IPS-20b (cell line): ENCODE measurements at regions not wholly inside any gene's neighbourhood (a gene's known extent, or its start where the extent isn't known, plus 50 kb on each side); places are given as distances from the start of the nearest gene placed in this dataset.

Experiments used
- H3K27ac ChIP-seq: one replicate; pipeline ENCODE4 v1.5.1; 2013; ENCODE audit warnings: low read length
- H3K27me3 ChIP-seq: 2 replicates; pipeline ENCODE4 v1.6.1; 2013; ENCODE audit warnings: mild to moderate bottlenecking, low read length, inconsistent platforms; ENCODE audit not compliant: insufficient read depth
- H3K36me3 ChIP-seq: 2 replicates; pipeline ENCODE4 v1.6.1; 2013; ENCODE audit warnings: low read depth, mild to moderate bottlenecking, inconsistent platforms, low read length, moderate library complexity; ENCODE audit not compliant: insufficient read depth
- H3K4me1 ChIP-seq: 2 replicates; pipeline ENCODE4 v1.6.1; 2013; ENCODE audit warnings: mild to moderate bottlenecking, control low read depth, inconsistent platforms, low read length, moderate library complexity; ENCODE audit not compliant: insufficient read depth
- H3K4me3 ChIP-seq: 2 replicates; pipeline ENCODE4 v1.5.1; 2013; ENCODE audit warnings: mild to moderate bottlenecking, low read length, inconsistent platforms
- H3K9ac ChIP-seq: 2 replicates; pipeline ENCODE4 v1.6.1; 2013; ENCODE audit warnings: low read depth, mild to moderate bottlenecking, inconsistent platforms, low read length, moderate library complexity
- H3K9me3 ChIP-seq: 2 replicates; pipeline ENCODE4 v1.6.1; 2013; ENCODE audit warnings: mild to moderate bottlenecking, low read depth, low read length, inconsistent platforms; ENCODE audit not compliant: insufficient read depth

GRCh38 chr7:142698429-142698828 lies 50.8 kb upstream of the PRSS1 start:
- H3K4me1 ChIP-seq, result peaks cover 41% of the 10 kb centered on the region
- H3K9ac ChIP-seq, result no peak overlapping the region
- no peaks in the 10 kb centered on the region for H3K36me3 ChIP-seq
- H3K27ac ChIP-seq, result no peak overlapping the region
- H3K4me3 ChIP-seq, result no peak overlapping the region
- no peaks in the 10 kb centered on the region for H3K27me3 ChIP-seq
- no peaks in the 10 kb centered on the region for H3K9me3 ChIP-seq

GRCh38 chr7:142697270-142697669 lies 52.0 kb upstream of the PRSS1 start:
- H3K27ac ChIP-seq, result peak overlapping the region; percentile 4
- H3K4me1 ChIP-seq, result peaks cover 41% of the 10 kb centered on the region
- peak overlapping the region; percentile 38; the same call in 1 of the 2 replicates for H3K9ac ChIP-seq
- peak overlapping the region; percentile 44 for H3K4me3 ChIP-seq
- no peaks in the 10 kb centered on the region for H3K9me3 ChIP-seq
- no peaks in the 10 kb centered on the region for H3K36me3 ChIP-seq
- H3K27me3 ChIP-seq, result no peaks in the 10 kb centered on the region

- Histone ChIP-seq H3K27me3 (no peaks in the 10 kb centered on the region), H3K36me3 (no peaks in the 10 kb centered on the region), H3K9ac (peak overlapping the region; percentile 38), H3K4me1 (peaks cover 41% of the 10 kb centered on the region), H3K27ac (peak overlapping the region; percentile 34), H3K9me3 (no peaks in the 10 kb centered on the region), H3K4me3 (peak overlapping the region; percentile 44)
Measured at GRCh38 chr7:142696456-142697179, 52.7 kb upstream of the PRSS1 start.

- no peaks in the 10 kb centered on the region for H3K9me3 ChIP-seq
- H3K27me3 ChIP-seq, result no peaks in the 10 kb centered on the region
- no peaks in the 10 kb centered on the region for H3K36me3 ChIP-seq
- H3K27ac ChIP-seq, result no peak overlapping the region
- H3K4me1 ChIP-seq, result peaks cover 27% of the 10 kb centered on the region
- no peak overlapping the region for H3K9ac ChIP-seq
- H3K4me3 ChIP-seq, result no peak overlapping the region
Measured at GRCh38 chr7:142693911-142694310, 55.4 kb upstream of the PRSS1 start.

- Histone ChIP-seq H3K9ac (no peak overlapping the region), H3K4me1 (no peaks in the 10 kb centered on the region), H3K27me3 (no peaks in the 10 kb centered on the region), H3K27ac (no peak overlapping the region), H3K36me3 (no peaks in the 10 kb centered on the region), H3K4me3 (no peak overlapping the region), H3K9me3 (no peaks in the 10 kb centered on the region)
Measured at GRCh38 chr7:142690554-142691182, 58.6 kb upstream of the PRSS1 start.

- Histone ChIP-seq H3K9me3 (no peaks in the 10 kb centered on the region), H3K9ac (no peak overlapping the region), H3K4me3 (no peak overlapping the region), H3K27me3 (no peaks in the 10 kb centered on the region), H3K36me3 (no peaks in the 10 kb centered on the region), H3K27ac (no peak overlapping the region), H3K4me1 (no peaks in the 10 kb centered on the region)
Measured at GRCh38 chr7:142689439-142690120, 59.7 kb upstream of the PRSS1 start.

GRCh38 chr7:142685877-142686508 lies 63.3 kb upstream of the PRSS1 start:
- no peaks in the 10 kb centered on the region for H3K9me3 ChIP-seq
- H3K4me1 ChIP-seq, result no peaks in the 10 kb centered on the region
- no peak overlapping the region for H3K4me3 ChIP-seq
- H3K27me3 ChIP-seq, result no peaks in the 10 kb centered on the region
- H3K36me3 ChIP-seq, result no peaks in the 10 kb centered on the region
- H3K9ac ChIP-seq, result no peak overlapping the region
- no peak overlapping the region for H3K27ac ChIP-seq

- Histone ChIP-seq H3K36me3 (no peaks in the 10 kb centered on the region), H3K4me1 (no peaks in the 10 kb centered on the region), H3K9me3 (peaks cover 7% of the 10 kb centered on the region; the same call in 1 of the 2 replicates), H3K27me3 (no peaks in the 10 kb centered on the region), H3K27ac (no peak overlapping the region), H3K4me3 (no peak overlapping the region), H3K9ac (no peak overlapping the region)
Measured at GRCh38 chr7:142681314-142682092, 67.8 kb upstream of the PRSS1 start.

- no peaks in the 10 kb centered on the region for H3K4me1 ChIP-seq
- H3K4me3 ChIP-seq, result no peak overlapping the region
- no peak overlapping the region for H3K9ac ChIP-seq
- H3K9me3 ChIP-seq, result no peaks in the 10 kb centered on the region
- no peaks in the 10 kb centered on the region for H3K27me3 ChIP-seq
- H3K36me3 ChIP-seq, result no peaks in the 10 kb centered on the region
- H3K27ac ChIP-seq, result no peak overlapping the region
Measured at GRCh38 chr7:142671506-142671905, 77.8 kb upstream of the PRSS1 start.

- H3K36me3 ChIP-seq, result no peaks in the 10 kb centered on the region
- H3K4me3 ChIP-seq, result no peak overlapping the region
- no peak overlapping the region for H3K27ac ChIP-seq
- no peaks in the 10 kb centered on the region for H3K27me3 ChIP-seq
- H3K4me1 ChIP-seq, result no peaks in the 10 kb centered on the region
- H3K9ac ChIP-seq, result no peak overlapping the region
- H3K9me3 ChIP-seq, result no peaks in the 10 kb centered on the region
Measured at GRCh38 chr7:142670511-142670910, 78.8 kb upstream of the PRSS1 start.

- Histone ChIP-seq H3K27ac (no peak overlapping the region), H3K36me3 (no peaks in the 10 kb centered on the region), H3K4me1 (no peaks in the 10 kb centered on the region), H3K27me3 (no peaks in the 10 kb centered on the region), H3K4me3 (no peak overlapping the region), H3K9me3 (no peaks in the 10 kb centered on the region), H3K9ac (no peak overlapping the region)
Measured at GRCh38 chr7:142669074-142669654, 80.1 kb upstream of the PRSS1 start.
